Stimulated activated CD4-positive, alpha-beta T cell treated with anti-CD3 and anti-CD28 coated beads, Interleukin-1b, Interleukin-23, amount 100 ng/mL, for 48 hours (primary cell): ENCODE measurements at regions not wholly inside any gene's neighbourhood (a gene's known extent, or its start where the extent isn't known, plus 50 kb on each side); places are given as distances from the start of the nearest gene placed in this dataset.

ENCODE experiments used
- DNase-seq: peaks from one replicate; pipeline ENCODE4 v3.0.0-alpha.2; 2020

DNA sequence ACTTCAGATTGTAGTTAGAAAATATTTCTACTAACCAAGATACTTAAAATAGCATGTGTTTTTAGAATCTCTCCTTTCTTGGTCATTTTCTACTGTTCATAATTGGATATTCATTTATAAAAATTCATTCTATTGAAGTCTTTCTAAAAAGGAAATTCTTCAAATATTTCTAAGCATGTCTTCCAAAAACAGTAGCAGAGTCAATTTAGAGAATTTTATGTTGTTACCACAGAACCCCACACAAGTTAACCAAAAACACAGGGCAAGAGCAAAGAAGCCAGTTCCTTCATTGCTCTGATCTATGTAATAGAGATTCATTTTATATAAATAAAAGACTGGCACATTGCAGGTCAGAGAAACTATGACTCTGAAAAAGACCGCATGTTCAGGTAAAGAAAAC, 345.1 kb upstream of the PITX2 start:
- DNase-seq: no peak

DNA sequence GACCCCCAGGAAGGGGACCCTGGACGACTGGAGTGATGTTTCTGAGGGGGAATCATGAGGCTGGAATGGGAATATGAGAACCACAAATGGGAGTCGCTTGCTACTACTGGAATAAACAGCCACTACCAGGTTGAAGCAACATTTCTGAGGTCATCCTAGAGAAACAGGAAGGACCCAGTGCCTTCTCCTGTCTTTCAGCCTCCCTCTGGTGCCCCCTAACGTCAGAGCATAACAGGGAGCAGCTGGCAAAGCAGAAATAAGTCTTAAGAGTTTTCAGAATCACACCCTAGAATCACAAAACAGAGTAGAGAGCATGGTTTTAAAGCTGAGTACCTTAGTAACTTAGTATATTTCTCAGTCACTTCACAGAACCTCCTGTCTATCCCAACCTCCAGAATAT, 347.8 kb upstream of the PITX2 start:
- no peak for DNase-seq

DNA sequence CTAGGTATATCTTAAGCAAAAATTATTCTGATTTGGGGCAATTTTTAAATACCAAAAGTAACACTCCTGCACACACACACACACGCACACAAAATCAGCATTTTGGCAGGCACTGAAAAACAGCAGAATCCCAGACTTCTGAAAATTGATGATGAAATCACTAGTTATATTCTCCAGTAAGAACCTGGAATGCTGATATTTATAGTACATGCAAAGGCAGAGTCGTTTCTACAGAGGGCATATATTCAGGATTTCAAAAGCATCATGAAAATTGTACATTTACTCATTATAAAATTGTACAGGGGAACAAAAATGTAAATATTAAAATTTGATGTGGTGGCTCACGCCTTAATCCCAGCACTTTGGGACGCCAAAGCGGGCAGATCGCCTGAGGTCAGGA, 352.5 kb upstream of the PITX2 start:
- DNase-seq: no peak

DNA sequence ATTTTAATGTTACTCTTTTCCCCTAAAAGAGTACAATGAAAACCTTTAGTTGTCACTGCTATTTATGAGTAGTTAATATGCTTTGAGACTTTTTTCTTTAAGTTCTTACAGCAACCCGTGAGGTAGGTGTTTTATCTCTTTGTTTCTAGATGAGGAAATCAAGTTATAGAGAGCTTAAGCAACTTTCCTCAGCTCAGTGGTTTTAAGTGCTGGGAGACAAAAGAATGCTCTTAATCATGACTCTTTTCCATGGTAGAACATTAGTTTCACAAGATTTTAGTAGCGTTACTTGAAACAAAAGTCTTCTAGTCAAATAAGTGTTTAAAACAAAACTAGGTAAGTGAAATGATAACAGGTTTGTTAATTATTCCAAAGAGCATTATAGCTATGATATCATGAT, 354.7 kb upstream of the PITX2 start:
- no peak for DNase-seq

DNA sequence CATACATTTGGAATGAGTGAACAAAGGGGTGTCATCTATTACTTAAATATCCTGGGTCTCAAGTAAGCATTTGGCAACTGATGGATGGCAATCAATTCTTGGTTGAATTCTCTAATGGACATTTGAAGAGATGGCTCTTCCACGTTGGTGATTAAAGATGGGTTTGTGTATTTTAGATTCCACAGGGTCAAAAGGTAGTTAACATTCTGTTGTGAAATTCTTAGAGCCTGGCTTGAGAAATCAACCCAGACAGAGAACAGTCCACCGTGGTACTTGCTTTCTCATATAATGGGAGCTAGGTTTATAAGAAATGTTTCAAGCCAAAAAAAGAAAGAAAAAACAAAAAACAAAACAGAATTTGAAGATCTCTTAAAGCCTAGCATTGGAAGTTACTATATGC, 355.9 kb upstream of the PITX2 start:
- DNase-seq: no peak

DNA sequence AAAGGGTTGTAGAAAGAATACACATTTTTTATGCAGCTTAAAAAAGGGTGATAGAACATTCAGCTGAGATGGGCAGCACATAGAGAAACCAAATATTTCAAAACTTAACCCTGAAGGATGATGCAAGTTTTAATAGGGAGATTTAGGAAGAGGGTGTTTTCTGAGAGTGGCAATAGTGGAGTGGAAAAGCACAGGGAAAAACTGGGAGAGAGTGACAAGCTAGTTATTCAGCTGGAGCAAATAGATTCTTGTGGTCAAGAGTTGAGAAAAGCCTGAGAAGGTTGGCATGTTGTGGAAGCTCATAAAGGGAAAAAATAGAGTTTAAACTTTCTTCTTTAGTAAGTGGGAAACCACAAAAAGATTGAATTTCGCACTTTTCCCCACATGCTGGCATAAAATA, 359.6 kb upstream of the PITX2 start:
- DNase-seq: no peak

DNA sequence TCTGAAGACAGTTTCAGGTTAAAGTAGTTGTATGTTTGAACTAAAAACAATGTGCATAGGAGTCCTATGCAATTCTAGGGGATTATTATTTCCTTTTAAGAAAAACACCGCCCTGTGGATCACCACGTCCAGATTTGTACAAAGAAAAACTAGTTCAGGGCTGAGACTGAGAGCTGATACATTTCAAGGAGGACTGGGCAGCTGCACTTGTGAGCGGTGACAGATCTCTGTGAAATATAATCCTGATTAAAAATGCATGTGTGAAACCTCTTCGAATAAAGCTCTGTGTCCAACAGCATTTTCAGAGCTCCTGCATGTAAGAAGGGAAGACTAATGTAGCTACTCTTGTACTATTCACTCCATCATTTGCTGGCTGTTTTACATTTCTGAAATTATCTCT, 365.8 kb upstream of the PITX2 start:
- DNase-seq: no peak

DNA sequence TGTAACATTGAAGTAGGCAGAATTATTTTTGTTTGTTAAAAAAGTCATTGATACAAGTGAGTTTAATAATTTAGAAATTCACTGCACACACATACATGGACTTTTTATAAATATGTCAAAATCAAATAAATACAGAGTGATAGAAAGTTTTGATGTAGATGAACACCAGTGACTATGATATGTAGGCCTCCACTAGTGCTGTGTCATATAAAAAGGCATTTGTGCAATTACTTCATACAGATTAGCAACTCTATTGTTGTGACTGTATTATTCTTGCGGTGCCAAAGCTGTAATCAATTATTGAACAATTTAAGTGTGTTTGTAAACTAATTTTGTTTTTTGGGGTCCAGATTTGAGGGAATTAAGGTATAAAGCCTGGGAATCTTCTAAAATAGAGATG, 366.2 kb upstream of the PITX2 start:
- DNase-seq: no peak

DNA sequence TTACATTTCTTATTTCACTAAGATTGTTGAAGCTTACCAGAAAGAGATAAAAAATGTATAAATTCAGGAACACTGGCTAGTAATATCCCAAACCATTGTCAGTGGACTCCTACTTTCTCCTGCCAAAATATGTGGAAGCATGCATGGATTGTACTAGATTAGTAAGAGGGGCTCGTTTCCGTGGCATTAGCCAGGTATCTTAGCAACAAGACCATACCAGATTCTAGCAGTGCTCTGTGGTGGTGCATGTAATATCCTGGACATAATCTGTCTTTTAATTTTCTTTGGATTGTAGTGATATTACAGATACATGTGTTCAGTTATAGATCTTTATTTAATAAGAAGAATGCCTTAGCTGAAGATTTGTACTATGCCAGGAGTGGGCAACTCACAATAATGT, 371.9 kb upstream of the PITX2 start:
- DNase-seq: no peak

DNA sequence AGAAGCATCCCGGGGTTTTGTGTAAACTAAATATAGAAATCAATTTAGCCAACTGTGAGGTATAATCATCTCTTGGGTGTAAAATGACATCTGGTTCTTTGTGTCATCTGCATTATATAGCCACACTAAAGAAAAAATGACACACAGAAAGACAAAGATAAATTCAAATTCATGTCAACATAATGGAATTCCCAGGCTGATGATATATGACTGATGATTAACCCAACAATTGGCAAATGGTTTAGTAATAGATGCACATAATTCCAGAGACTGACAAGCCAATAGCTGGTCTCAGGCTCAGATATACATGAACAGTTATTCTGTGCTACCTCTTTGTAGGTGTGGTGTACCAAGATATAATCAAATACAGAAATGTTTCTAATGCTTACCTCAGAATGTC, 375.4 kb upstream of the PITX2 start:
- DNase-seq: no peak

DNA sequence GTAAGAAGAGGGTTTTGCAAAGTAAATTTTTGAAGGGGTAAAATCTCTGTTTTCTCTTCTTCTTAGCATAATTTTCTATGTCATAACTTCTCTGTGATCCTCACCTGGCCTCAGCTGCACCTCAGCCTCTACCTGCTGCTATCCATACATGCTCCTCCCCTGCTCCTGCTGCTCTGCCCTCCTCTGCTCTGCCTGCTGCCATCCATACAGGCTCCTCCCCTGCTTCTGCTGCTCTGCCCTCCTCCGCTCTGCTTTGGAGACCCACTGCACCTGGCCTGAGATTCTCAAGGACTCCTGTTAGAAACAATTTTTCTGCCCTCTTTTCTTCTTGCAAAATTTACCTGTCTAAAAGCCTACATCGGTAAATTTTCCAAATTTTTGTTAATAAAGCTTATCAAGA, 388.6 kb upstream of the PITX2 start:
- DNase-seq: no peak

DNA sequence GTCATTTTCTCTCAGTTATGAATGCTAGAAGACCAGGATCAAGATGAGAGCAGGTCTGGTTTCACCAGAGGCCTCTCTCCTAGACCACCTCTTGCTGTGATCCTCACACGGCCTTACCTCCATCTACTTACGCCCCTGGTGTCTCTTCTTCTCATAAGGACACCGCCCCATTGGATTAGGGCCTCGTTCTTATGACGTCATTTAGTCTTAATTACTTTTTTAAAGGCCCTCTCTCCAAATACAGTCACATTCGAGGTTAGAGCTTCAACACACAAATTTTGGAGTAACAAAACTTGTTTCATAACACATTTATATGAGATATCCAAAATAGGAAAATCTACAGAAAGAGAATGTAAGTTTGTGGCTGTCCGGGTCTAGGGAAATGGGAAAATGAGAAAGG, 391.0 kb upstream of the PITX2 start:
- DNase-seq: no peak

DNA sequence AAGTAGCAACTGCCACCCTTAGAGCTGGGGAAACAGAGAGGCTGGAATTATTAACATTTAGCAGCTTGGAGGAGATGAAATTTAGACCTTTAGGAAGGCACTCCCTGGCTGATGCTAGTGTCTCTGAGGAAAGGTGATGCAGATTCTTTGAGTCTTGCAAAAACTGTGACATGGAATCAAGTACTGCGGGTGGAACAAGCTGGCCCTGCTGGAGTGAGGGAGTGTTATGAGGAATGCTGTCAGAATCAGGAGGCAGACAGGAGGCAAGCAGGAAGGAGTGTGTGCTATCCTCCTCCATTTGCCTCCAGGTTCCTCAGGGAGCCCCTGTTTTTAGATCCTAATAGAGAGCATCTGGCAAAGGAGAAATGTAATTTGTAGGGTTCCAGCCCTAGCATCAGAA, 391.7 kb upstream of the PITX2 start:
- DNase-seq: no peak

DNA sequence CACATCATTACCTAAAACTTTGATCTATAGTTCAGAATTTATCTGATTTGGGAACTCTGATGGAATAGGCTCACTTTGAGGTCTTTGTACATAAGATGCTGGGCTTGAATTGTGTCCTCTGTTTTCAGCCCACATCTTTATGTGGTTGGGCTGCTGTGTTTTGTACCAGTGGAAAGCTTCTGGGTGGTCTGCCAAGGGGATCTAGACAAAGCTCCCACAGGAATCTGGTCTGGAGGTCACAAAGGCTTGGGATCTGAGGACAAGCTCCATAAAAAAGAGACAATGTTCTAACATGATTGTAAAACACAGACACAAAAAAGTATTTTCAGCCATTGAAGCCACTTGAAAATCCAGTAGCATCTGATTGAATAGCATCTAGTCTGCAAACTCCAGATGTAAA, 393.5 kb upstream of the PITX2 start:
- DNase-seq: no peak

DNA sequence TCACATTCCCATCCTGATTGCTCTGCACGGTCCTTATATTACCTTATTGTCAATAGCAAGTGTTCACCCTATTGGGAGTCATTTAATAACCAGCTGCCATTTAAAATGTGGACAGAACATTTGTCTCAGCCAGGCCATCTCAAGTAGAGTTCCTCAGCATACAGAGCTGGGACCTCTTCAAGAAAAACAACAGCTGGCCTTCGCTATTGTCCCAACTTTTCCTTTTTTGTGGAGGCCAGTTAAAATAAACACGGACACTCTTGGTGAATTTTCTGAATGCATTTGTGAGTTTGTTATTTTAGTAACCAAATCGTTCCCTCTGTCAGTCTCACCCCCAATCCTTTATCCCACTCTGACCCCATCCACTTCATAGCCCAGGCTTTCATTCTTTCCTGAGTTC, 395.3 kb upstream of the PITX2 start:
- no peak for DNase-seq

DNA sequence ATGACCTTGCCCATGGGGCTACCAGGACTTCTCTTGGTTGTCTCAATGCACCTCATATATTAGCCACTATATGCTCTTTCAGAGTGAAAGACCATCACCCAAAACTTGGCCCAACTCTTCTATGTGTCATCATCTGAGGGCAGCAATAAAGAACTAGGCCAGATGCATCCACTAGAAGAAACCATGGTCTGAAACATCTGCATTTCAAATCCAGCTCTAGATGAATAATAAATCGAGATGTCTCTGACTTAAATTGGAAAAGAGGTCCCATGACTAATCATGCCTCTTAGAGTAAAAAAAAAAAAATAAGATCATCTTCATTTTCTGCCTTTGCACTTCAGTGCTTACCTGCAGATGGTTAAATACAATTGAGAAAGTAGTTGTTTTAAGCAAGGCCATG, 397.6 kb upstream of the PITX2 start:
- no peak for DNase-seq

DNA sequence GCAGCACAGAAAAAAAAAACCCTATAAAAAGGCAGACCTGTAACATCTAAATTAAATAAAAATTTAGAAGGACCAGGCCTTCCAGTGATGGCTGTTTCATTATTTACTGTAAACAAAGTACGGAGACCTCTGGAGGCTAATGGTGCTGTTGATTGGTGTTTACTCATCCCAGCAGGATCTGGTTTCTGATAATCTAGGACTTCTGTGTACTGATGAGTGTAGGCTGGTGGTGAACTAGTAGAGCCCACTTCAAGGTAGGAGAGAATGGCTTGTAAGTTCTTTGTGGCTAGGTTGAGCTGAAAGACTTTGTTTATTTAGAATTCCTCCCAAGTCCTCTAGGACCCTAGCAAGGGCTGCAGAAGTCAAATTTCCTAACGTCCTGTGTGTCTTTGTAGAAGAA, 398.1 kb upstream of the PITX2 start:
- no peak for DNase-seq

DNA sequence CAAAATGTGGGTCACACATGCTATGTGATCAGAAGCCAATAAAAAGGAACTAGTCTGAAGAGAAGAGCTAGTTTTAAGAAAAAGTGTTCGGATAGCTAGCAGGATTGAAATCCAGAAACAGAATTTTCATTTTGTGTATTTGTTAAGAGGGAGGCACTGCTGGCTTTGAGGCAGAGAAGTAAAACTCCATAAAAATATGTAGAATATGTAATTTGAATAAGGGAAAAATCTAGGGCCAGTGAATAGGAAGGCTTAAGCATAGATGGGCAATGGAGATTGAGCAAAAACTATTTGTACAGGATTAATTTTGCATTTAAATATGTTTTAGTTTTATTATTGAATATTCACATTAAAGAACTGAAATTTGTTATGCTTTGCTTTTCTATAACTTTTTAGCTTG, 399.9 kb upstream of the PITX2 start:
- no peak for DNase-seq

DNA sequence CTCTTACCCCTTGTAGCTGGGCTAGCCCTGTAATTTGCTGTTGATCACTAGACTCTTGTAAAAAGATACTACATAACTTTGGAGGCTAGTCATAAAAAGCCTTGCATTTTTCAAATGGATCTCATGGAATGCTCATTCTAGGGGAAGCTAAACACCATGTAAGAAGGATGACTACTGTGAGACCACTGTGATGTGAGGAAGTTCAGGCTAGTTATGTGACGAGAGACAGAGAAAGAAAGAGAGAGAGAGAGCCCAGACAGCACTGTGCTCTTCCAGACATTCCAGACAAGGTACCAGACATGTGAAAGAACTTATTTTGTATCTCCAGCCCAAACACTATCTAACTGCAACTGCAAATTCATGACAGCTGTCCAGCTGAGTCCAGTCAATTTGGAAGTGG, 404.6 kb upstream of the PITX2 start:
- no peak for DNase-seq

DNA sequence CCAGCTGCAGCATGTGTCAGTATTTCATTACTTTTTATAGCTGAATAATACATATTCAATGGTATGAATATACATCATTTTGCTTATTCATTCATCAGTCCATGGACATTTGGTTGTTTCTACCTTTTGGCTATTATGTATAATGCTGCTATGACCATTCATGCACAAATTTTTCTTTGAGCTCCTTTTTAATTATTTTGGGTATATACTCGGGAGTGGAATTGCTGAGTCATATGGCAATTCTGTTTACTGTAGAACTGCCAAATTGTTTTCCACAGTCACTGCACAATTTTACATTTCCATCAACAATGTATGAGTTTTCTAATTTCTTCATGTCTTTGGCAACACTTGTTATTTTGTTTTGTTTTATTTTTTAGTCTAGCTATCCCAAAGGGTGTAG, 405.9 kb upstream of the PITX2 start:
- DNase-seq: no peak

DNA sequence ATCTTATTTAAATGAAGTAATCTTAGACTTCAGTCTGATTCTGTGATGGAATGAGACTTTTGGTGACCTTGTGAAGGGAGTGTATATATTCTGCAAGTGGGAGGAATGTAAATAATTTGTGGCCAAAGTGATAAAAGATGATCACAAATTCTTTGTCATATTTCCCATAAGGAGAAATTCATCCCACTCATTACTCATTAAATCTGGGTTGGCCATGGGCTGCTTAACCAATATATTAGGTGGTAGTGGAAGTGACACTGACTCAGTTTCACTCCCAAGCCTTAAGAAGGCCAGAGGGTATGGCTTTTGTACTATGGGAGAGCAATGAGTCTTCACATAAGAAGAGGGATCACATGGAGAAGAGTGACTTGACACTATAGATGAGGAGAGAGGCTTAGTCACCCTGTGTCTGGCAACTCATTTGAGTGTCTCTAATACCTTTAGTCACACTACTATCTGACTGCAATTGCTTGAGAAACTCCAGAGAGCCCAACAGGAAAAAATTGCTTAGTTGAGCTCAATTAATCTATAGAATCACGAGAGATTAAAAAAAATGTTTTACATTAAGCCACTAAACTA, 408.2 kb upstream of the PITX2 start:
- no peak for DNase-seq

DNA sequence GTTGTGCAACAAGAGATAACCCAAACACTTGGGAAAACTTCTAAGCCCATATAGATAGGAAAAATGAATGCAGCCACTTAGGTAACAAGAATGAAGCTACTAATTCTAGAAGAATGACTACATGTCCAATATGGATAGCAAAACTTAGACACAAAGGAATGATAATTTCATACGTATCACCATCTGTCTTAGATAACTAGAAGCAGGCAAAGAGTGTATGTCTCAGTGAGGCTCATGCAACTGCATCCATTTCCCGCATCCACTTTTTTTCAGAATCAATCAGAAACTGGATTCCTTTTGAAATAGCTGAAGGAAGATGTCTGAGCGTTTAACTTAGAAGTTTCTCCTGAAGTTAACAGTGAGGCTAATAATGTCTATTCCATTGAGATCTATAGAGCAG, 408.7 kb upstream of the PITX2 start:
- DNase-seq: no peak

DNA sequence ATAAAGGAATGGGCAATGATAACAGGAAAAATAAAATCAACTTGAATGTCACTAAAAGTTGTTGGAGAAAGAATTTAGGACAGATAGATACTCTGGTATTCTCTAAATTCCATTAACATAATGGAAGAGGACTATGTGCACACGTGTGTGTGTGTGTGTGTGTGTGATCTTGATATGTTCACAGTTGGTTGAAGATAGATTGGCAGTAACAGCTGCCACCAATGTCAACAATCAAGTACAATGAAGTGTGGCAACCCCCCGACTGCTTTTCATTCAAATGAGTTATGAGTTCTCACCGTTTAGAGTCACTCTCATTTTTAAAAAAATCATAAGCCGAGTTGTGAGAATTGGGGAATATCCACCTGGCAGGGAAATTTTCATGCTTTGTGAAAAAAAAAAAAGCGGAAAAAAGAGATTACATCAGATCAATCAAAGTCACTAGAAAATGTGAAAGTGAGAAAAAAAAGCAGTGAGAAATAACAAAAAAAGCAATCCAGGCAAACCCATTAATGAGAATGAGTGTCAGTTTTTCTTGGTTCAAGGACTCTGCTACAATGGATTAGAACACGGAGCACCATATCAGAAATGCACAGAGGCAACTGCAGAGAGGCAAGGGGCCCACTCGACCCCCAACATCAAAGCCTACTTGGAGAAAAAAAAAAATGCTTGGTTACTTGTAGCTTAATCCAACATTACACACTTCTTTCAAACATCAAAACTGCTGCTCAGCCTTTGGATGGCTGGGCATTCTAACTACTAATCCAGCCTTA, 414.9 kb upstream of the PITX2 start:
- no peak for DNase-seq

DNA sequence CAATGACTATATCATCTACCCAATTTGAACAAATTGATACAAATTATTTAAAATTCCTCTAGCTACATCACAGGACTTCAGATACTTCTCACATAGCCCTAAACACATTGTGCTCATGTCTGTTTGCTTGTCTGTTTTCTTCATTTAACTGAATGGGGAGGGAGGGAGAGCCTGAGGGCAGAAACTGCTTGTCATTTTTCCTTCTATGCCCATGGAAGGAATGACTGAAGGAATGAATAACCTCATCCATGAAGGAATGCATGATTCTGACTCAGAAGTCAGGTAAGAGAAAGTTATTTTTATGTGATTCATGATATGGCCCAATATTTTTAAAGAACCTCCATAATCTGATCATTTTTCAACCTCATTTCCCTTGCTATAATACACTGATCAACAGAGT, 418.0 kb upstream of the PITX2 start:
- no peak for DNase-seq

DNA sequence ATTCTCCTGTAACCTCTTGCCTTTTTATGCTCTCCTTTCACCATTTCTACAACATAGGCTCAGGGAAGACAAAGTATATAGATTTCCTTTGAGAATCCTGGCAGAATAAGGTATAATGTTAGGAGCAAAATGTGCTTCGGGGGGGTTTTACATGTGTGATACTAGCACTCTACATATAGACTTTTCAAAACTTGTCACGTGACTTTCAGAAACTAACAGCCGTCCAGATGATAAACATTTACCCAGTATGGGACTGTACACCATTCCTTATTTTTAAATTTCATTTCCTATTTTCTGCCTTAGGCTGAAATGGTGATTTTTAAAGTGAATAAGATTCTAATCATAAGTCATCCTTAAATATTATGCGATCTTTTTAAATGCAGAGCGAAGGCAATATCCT, 420.4 kb upstream of the PITX2 start:
- no peak for DNase-seq
